Right kidney (tissue), 1 donor: ENCODE measurements at regions not wholly inside any gene's neighbourhood (a gene's known extent, or its start where the extent isn't known, plus 50 kb on each side); places are given as distances from the start of the nearest gene placed in this dataset.

Experiments
- DNase-seq: peaks from one replicate; pipeline ENCODE4 v3.0.0-alpha.2; 2016

- DNase-seq = no peak
Measured at GRCh38 chr7:25636871-25637283, 408.6 kb upstream of the NPVF start.

GRCh38 chr7:25638068-25638467 lies 409.8 kb upstream of the NPVF start:
- no peak for DNase-seq

GRCh38 chr7:25638590-25639244 lies 410.4 kb upstream of the NPVF start:
- no peak for DNase-seq

- DNase-seq = no peak
Measured at GRCh38 chr7:25642849-25643248, 414.6 kb upstream of the NPVF start.

GRCh38 chr7:25643286-25643685 lies 415.0 kb upstream of the NPVF start:
- no peak for DNase-seq

GRCh38 chr7:25643770-25644394 lies 415.6 kb upstream of the NPVF start:
- DNase-seq = no peak

- DNase-seq = no peak
Measured at GRCh38 chr7:25646726-25647413, 418.6 kb upstream of the NPVF start.

GRCh38 chr7:25647872-25648271 lies 419.6 kb upstream of the NPVF start:
- DNase-seq = no peak

- DNase-seq = no peak
Measured at GRCh38 chr7:25652366-25652765, 424.1 kb upstream of the NPVF start.

GRCh38 chr7:25653384-25653783 lies 425.1 kb upstream of the NPVF start:
- no peak for DNase-seq

GRCh38 chr7:25656071-25656470 lies 427.8 kb upstream of the NPVF start:
- DNase-seq = no peak

- no peak for DNase-seq
Measured at GRCh38 chr7:25656581-25657026, 428.3 kb upstream of the NPVF start.

GRCh38 chr7:25658375-25658774 lies 430.1 kb upstream of the NPVF start:
- no peak for DNase-seq

GRCh38 chr7:25659841-25660240 lies 431.6 kb upstream of the NPVF start:
- peak; percentile 47 for DNase-seq

- no peak for DNase-seq
Measured at GRCh38 chr7:25662841-25663800, 434.8 kb upstream of the NPVF start.

- no peak for DNase-seq
Measured at GRCh38 chr7:25663877-25664276, 435.6 kb upstream of the NPVF start.

GRCh38 chr7:25664593-25664992 lies 436.3 kb upstream of the NPVF start:
- no peak for DNase-seq

- DNase-seq = no peak
Measured at GRCh38 chr7:25665374-25665773, 437.1 kb upstream of the NPVF start.

- no peak for DNase-seq
Measured at GRCh38 chr7:25665903-25666670, 437.8 kb upstream of the NPVF start.

GRCh38 chr7:25666671-25667060 lies 438.4 kb upstream of the NPVF start:
- DNase-seq = no peak

- no peak for DNase-seq
Measured at GRCh38 chr7:25669281-25669781, 441.0 kb upstream of the NPVF start.
